ENCODE measurements at regions not wholly inside any gene's neighbourhood (a gene's known extent, or its start where the extent isn't known, plus 50 kb on each side); places are given as distances from the start of the nearest gene placed in this dataset.
A peak's percentile ranks its signal among the peaks of the same experiment; 100 is the strongest.

- DNase-seq, result no peak
These were observed 50.6 kb upstream of the IL6 start for GRCh38 chr7:22676385-22676784.

- DNase-seq, result peak; percentile 96
These were observed 51.1 kb upstream of the IL6 start for GRCh38 chr7:22675917-22676343.

DNA sequence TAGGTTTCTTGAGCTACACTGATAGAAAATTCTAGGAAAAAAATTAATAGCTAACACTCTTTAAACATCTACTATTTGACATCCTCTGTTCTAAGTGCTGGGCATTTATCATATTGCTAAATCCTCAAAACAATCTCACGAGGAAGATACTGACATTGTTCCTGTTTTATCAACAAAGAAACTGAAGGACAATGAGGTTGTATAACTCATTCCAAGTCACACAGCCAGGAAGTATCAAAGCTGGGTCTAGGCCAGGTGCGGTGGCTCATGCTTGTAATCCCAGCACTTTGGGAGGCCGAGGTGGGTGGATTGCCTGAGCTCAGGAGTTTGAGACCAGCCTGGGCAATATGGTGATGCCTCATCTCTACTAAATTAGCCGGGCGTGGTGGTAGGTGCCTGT is 51.6 kb upstream of the IL6 start:
- peak; percentile 68 for DNase-seq

DNA sequence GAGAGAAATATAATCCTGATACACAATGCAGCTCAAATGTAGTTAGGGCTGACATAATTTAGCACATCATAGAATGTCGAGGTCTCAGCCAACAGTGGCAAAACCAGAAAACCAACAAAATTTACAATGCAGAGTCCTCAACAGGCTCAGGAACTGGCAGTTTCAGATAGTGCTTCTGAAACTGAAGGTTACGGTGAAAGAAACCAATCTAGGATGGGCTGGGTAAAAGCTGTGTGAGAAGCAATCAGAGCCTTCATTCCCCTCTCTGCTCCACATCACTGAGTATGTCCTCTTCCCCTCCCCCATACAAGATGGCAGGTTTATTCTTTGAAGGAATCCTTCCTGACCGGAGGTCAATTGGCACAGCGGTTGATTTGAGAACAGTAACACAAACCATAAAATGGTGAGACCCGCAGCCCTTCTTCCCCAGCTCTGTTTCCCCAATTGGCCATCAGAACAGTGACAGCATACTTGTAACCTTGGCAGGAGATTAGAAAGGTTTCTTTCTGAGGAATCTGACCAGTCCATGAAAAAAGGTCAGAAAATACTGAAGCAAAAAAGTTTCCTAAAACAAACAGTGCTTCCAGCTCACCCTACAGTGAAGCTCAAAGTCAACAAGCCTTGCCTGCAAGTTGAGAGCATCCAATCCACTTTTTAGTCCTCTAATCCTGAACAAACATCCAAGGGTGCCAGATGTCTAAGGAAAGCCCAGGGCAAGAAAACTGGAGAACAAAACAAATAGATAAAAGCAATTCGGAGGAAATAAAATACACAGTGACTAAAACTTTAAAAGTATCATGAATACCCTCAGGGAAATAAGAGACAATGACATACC is 53.9 kb upstream of the IL6 start:
- DNase-seq, result peak; percentile 96

DNA sequence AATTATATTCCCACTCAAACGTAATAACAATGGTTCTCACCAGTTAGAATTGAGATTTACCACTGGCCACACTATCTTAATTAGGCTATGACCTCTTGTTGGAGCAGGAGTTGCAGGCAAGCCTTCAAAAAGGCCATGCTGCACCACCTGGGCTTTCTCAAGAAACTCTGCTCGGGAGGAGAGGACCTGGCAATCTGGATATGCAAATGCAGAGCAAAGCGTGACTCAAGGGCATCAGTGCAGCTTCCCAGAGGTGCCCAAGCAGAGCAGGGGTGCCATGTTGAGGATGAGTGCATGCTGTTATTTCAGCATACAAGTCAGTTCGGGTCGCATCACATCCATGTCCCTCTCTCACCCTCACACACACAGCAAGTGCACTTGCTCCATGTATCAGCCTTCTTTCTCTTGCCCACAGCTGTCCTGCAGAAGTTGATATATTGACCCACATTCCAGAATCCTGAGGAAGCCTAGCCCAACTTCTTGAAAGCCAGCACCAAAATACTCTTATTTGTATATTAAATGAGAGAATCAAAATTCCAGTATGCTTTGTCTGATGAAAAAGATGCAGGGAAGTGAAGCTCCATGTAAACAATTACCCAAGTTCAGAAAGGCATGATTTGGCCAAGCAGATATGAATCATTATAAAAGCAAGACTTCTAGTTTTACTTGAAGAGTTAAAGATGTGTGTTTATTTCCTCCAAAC is 55.7 kb upstream of the IL6 start:
- DNase-seq, result peak; percentile 41

DNA sequence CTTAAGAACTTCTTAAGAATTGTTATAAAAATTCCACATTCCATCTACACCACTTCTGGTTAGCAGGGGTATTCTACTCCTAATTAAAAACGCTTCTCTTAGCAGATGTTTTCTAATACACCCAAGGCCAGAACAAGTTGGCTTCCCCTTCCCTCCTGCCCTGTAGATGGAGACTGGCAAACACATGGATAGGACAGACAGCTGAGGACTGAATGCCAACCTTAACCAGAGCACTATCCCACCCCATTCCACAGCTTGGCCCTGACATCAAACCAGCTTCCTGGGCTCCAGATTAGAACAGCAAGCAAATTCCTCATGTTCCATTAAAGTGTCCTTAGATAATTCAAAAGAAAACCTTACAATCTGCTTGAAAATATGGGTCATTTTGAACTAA is 56.6 kb upstream of the IL6 start:
- DNase-seq, result peak; percentile 28

- no peak for DNase-seq
These were observed 57.1 kb upstream of the IL6 start for GRCh38 chr7:22669692-22670421.

DNA sequence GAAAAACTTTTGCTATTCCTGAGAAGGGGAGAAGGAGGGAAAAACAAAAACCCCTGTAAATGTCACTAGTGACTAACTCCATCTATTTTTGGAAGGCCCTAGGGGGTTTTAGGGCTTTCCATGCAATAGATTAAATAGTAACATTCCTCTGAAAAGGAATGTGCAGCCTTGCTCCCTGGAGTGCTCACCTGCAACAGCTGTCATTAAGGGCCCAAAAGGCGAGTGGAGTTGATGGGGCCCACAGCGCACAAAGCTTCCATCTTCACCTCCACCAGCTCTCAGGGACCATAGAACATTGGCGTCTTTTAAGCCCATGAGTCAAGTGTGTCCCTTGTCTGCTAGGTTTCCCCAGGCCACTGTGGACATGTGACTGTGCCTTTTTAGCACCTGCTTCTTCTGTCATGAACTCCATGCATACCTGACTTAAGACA is 58.0 kb upstream of the IL6 start:
- peak; percentile 55 for DNase-seq

DNA sequence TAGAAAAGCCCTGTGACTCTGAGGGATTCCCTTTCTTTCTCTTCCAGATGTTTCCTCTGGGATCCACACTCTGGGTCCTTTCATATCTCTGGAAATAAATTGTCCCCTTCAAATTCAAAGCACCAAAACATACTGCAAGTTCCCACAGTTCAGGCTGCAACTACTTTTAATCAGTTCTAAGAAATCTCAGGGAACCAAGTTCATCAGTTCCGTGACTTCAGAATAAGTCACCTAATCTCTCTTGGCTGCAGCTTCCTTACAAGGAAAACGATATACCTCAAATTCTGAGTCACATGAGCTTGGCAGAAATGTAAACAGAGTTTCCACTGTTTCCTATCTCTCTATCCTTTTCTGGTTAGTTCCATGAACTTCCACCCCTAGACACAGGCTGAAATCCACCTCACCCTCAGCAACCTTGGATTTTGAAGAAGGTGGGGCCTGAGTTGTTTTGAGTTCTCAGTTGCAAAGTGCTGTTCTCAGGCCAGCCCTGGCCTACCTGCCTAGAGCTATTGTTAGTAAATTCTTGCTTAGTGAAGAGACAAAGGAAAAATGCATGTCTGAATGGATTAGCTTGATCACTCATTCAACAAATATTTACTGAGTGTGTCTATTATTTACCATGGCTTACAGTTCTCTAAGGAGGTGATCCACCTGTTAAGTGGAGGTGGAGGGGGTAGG is 59.3 kb upstream of the IL6 start:
- DNase-seq, result peak; percentile 97

DNA sequence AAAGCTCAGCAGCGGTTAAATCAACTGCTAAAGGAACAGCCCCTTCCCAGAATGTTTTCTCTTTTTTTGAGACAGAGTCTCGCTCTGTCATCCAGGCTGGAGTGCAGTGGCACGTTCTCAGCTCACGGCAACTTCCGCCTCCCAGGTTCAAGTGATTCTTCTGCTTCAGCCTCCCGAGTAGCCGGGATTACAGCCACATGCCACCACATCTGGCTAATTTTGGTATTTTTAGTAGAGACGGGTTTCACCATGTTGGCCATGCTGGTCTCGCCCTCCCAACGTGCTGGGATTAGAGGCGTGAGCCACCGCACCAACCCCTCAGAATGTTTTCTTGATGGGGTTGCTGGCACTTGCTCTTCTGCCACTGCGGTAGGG is 59.8 kb upstream of the IL6 start:
- DNase-seq, result no peak

DNA sequence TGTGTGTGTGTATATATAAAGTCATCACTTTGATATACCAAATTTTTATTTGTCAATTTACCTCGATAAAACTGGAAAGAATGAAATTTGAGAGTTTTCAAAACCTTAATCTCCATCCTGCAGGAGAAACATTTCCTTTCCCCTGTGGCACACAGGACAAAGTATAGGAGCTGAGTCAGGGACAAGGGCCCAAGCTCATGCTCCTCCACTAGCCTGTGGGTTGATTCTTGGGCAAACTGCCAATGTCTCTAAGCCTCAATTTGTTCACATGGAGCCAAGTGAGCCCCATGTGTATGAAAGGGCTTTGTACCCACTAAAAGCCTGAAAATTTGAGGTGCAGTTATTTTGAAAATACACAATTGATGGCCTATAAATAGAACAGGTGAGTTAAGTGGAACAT is 60.3 kb upstream of the IL6 start:
- peak; percentile 68 for DNase-seq

DNA sequence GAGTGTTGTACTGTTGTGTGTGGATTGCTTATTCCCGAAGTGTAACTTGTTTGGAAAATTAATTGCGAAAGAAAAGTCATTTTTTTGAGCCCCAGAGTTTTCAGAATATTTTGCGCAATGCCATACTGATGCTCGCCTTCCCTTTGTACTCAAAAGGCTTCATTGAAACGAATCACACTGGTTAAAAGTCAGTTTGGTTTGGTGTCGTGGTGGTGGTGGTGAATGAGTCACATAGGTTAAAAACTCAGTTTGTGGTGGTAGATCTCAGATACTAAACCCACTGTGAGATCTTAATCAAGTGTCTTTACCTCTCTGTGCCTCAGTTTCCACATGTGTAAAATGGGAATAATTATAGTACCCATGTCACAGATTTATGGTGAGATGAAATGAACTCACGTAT is 61.1 kb upstream of the IL6 start:
- no peak for DNase-seq

DNA sequence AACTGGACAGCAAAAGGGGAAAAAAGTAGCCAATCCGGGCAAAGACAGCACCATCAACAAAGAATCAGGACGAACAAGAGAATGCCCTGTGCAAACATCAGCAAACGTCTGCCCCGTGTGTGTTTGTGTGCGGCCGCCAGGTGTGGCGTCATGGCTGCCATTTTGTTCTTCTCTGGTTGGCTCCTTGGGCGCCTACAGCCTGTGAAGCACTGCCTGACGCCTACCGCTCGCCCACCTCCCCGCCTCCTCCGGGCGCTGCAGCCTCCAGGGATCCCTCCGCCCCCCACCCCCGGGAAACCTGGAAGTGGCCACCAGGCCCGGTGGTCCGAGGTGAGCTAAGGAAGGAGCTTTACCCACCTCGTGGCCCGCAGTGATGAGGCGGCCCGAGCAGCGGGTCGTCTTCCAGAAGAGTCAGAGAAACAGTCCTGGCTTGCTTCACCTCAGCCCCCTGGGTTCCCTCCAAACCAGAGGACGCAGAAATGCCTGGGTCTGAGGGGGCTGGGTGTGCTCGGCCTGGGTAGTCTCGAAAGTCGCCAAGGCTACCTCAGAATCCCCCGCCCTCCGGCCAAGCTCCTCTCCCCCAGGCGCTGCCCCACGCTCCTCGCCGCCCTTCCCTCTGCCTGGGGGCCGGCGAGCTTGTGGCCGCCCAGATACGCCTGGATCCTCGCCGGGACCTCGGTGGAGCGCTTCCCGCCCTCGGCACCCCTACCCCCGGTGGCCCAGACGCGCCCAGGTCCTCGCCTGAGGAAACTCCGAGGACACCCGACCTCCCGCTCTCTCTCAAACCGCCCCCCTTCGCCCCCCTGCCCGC is 61.8 kb upstream of the IL6 start:
- no peak for DNase-seq

DNA sequence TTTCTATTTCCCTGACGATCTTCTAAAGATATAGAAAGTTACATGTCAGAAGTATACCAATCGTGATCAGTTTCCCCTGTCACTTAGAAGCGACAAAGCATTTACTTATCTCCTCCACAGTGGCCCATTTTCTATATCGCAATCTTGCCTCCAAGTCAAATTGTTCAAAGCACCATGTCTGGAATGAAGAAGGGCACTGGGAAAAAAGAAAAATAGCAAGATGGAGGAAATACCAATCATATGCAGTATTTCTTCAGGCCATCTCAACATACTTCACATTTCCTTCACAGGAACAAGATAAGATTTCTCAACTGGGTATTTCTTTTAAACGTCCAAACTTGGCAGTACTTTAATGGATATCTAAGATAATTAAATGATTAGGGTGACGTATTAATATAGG is 63.3 kb upstream of the IL6 start:
- DNase-seq, result no peak

- DNase-seq, result peak; percentile 17
These were observed 63.7 kb upstream of the IL6 start for GRCh38 chr7:22663357-22663718.

DNA sequence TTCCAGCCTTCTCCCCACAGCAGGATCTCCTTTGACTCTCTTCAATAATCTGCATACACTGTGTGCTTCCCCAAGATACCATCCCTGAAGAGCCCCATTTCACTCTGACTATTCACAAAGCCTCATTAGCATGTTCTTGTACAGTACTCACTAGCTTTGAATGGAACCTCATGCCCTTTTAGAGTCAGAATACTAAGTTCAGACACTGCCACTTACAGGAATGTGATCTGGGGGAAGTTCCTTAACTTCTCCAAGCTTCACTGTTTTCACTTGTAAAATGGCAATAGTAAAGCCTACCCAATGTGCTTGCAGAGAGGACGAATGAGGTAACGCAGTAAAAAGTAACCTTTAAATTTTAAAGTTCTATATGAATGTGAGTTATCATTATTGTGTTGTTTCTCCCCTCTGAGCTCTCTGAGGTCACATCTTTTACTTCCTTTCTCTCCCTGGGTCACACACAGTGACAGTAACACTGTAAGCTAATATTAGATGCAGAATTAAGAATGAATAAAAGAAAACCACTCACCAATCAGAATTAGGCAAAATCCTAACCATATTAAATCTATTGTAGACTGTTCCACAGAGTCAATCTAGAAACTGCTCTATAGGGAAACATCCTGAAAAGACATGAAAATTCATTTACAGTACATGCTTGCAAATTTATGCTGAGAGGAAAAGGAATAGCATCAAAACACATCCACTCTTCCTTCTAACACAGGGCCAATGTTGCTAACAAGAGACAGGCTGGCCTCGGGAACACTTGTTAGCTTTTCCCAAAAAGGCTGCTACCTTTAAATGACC is 64.2 kb upstream of the IL6 start:
- DNase-seq, result no peak

- peak; percentile 39 for DNase-seq
These were observed 65.0 kb upstream of the IL6 start for GRCh38 chr7:22662036-22662435.

GRCh38 chr7:22660732-22661131 is 66.3 kb upstream of the IL6 start:
- DNase-seq, result peak; percentile 90

DNA sequence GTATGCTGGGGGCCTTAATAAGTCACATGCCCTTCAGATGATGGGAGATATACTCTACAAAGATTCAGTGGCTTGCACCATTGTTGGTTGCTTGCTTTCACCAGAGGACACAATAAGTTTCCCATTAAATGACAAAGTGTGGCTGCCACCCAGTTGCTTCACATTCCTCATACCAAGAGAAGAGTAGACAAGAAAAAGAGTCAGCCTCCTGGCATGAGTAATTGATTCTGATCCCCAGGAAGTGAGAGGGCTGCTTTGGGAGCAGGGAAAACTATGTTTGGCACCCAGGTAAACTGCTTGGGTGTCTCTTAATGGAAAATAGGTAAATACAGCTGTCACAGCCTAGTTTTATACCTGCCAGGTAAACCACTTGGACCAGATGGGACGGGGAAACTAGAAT is 66.7 kb upstream of the IL6 start:
- peak; percentile 88 for DNase-seq

- no peak for DNase-seq
These were observed 67.3 kb upstream of the IL6 start for GRCh38 chr7:22659741-22660140.

GRCh38 chr7:22658031-22658430 is 69.0 kb upstream of the IL6 start:
- peak; percentile 57 for DNase-seq

GRCh38 chr7:22657479-22657878 is 69.5 kb upstream of the IL6 start:
- DNase-seq, result no peak
